HUES48 (cell line): ENCODE measurements at regions not wholly inside any gene's neighbourhood (a gene's known extent, or its start where the extent isn't known, plus 50 kb on each side); places are given as distances from the start of the nearest gene placed in this dataset.

ENCODE experiments used
- H3K27ac ChIP-seq: one replicate; pipeline ENCODE4 v1.7.0; 2013; ENCODE audit warnings: low read depth, low read length, inconsistent platforms
- H3K27me3 ChIP-seq: 2 replicates; pipeline ENCODE4 v1.6.1; 2013; ENCODE audit warnings: mild to moderate bottlenecking, low read length; ENCODE audit not compliant: control insufficient read depth, insufficient read depth
- H3K36me3 ChIP-seq: 2 replicates; pipeline ENCODE4 v1.6.1; 2013; ENCODE audit warnings: low read length; ENCODE audit not compliant: control insufficient read depth, insufficient read depth
- H3K4me1 ChIP-seq: 2 replicates; pipeline ENCODE4 v1.6.1; 2013; ENCODE audit warnings: mild to moderate bottlenecking, low read length; ENCODE audit not compliant: control insufficient read depth, insufficient read depth
- H3K4me3 ChIP-seq: 2 replicates; pipeline ENCODE4 v1.5.1; 2013; ENCODE audit warnings: mild to moderate bottlenecking, low read depth, low read length
- H3K9ac ChIP-seq: 2 replicates; pipeline ENCODE4 v1.6.1; 2013; ENCODE audit warnings: mild to moderate bottlenecking, low read depth, low read length, moderate library complexity
- H3K9me3 ChIP-seq: 2 replicates; pipeline ENCODE4 v1.6.1; 2013; ENCODE audit warnings: low read length; ENCODE audit not compliant: control insufficient read depth, insufficient read depth

DNA sequence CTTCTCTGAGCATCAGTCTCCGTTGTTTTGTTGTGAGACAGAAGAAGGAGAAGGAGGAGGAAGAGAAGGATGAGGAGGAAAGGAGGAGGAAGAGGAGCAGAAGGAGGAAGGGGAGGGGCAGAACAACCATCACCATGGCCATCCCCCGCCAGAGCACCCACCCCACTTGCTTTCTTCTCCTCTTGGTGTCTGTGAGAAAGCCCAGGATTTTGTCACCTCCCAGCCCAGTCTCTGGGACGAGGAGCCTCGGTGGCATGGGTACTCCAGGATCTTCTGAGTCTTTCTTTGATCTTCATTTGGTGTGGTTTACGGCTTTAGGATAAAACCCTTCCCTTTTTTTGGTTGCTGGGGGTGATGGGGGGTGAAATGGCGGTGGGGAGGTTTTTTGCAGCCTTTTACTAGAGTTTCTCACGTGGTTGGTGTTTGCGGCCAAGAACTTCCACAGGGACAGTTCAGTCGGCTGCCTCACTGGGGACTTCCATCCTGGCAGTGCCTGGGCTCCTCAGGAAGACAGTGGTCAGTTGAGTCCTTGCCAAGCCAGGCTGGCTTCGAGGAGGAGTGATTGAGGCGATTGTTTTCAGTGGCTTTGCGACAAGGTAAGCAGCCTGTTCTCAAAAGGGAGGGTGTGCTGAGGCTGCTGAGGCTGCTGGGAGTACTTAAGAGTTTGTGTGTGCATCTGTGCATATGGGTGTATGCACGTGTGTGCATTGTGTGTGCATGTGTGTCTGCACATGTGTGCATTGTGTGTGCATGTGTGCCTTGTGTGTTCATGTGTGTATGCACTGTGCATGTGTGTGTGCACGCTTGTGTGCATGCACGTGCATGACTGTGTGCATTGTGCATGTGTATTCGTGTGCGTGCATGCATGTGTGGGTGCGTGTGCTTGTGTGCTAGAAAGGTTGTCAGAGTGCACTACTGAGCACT, 567.5 kb downstream of the TBC1D22A start:
- H3K4me3 ChIP-seq, result no peak overlapping the region
- no peak overlapping the region for H3K9ac ChIP-seq
- H3K27me3 ChIP-seq, result no peaks in the 10 kb centered on the region
- no peaks in the 10 kb centered on the region for H3K4me1 ChIP-seq
- H3K9me3 ChIP-seq, result peaks cover 88% of the 10 kb centered on the region
- no peak overlapping the region for H3K27ac ChIP-seq
- H3K36me3 ChIP-seq, result no peaks in the 10 kb centered on the region

DNA sequence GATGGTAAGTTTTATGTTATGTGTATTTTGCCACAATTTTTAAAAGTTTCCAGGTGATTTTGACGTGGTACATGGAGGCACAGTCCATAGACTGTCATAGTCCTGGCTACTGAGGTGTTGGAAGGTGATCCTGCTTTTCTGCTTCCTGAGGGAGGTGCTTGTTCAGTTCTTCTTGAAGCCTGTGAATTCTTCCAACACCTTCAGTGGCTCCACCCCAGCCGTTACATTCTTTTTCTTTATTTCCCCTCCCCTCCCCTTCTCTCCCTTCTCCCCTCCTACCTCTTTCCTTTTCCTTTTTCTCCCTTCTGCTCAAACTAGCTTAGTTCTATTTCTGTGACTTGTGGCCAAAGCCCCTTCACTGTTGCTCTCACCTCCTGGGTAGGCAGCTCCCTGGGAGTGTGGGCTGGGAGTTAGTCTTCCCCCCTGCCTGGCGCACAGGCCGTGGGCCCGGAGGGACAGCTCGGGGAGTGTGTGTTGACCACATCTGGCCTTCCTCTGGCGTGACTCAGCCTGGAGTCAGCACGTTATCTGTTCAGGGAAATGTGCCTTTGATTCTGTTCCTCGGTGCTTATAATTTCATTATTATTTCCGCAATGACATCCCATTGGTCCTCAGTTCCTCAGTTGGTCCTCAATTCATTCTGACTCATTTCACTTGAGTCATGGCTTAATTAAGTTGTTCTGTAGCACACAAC, 566.2 kb downstream of the TBC1D22A start:
- peaks cover 88% of the 10 kb centered on the region for H3K9me3 ChIP-seq
- no peak overlapping the region for H3K27ac ChIP-seq

DNA sequence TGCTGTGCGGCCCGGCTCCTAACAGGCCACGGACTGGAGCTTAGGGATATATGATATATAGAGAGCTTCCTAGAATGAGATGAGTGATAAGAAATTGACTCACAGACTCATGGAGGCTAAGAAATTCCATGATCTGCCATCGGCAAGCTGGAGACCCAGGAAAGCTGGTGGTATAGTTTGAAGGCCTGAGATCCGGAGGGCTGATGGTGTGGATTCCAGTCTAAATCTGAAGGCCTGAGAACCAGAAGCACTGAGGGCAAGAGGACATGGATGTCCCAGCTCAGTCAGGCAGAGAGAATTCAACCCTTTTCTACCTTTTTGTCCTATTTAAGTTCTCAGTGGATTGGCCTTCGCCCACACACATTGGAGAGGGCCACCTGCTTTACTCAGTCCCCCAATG, 564.8 kb downstream of the TBC1D22A start:
- Histone ChIP-seq H3K27me3 (no peaks in the 10 kb centered on the region), H3K27ac (no peak overlapping the region), H3K9ac (no peak overlapping the region), H3K4me3 (no peak overlapping the region), H3K36me3 (no peaks in the 10 kb centered on the region), H3K9me3 (peaks cover 88% of the 10 kb centered on the region), H3K4me1 (no peaks in the 10 kb centered on the region)

More for the DNA sequence above, 566.2 kb downstream of the TBC1D22A start:
- Histone ChIP-seq H3K9ac (no peak overlapping the region), H3K27me3 (no peaks in the 10 kb centered on the region), H3K4me1 (no peaks in the 10 kb centered on the region), H3K4me3 (no peak overlapping the region), H3K36me3 (no peaks in the 10 kb centered on the region)

DNA sequence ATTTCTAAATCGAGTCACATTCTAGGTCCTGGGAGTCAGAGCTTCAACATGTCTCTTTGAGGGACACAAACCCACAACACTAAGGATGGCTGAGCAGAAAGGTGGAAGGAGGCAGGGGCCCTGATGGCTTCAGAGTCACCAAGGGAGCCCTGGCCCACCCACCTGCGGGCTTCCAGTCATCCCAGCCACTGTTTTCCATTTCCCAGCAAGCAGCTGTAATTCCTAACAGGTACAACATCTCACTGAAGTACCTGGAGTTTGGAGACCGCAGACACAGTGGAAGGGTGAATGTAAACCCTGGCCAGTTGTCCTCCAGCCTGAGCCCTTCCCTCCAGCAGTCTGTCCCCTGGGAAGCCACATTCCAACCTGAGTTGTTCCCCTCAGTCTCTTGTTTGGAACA, 562.8 kb downstream of the TBC1D22A start:
- no peaks in the 10 kb centered on the region for H3K27me3 ChIP-seq
- no peak overlapping the region for H3K9ac ChIP-seq
- H3K27ac ChIP-seq, result no peak overlapping the region
- H3K36me3 ChIP-seq, result no peaks in the 10 kb centered on the region
- H3K4me1 ChIP-seq, result no peaks in the 10 kb centered on the region
- no peak overlapping the region for H3K4me3 ChIP-seq
- H3K9me3 ChIP-seq, result peaks cover 89% of the 10 kb centered on the region

DNA sequence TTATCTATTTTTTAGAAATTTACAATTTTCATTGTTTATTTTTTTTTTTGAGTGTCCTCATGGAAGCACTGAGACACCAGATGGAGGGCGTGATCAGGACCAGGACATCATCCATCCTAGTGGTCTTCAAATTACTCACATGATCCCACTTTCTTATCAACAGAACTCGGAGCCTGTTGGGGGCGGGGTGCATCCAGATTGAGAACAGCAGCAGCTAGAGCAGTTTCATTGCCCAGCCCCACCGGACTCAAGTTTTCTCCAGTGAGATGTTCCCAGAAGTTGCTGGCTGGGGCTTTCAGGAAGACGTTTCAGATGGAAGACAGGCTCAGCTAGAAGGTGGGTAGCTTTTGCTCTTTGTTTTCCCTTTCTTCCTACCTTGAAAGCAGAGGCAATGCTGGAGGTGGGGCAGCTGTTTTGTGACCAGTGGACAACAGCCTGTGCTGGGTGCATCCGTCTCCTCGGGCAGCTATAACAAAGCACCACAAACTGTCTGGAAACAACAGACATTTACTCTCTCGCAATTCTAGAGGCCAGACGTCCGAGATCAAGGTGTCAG, 562.1 kb downstream of the TBC1D22A start:
- no peak overlapping the region for H3K9ac ChIP-seq
- H3K4me1 ChIP-seq, result no peaks in the 10 kb centered on the region
- no peaks in the 10 kb centered on the region for H3K27me3 ChIP-seq
- peaks cover 86% of the 10 kb centered on the region for H3K9me3 ChIP-seq
- H3K4me3 ChIP-seq, result no peak overlapping the region
- H3K36me3 ChIP-seq, result no peaks in the 10 kb centered on the region
- H3K27ac ChIP-seq, result no peak overlapping the region

DNA sequence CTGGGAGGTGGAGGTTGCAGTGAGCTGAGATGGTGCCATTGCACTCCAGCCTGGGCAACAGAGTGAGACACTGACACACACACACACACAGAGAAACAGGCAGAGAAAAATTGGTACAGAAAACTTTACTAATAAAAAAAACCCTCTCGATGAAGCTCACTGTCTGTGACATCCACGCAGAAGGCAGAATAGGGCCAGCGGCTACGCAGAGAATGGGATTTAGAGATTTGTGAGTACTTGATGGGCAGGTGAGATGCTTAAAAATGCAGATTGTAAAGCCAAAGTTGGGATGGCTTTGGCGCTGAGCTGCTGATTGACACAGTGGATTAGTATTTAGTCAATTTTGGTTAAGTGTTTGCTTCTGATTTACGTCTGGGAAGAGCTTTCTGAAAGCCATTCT, 561.1 kb downstream of the TBC1D22A start:
- Histone ChIP-seq H3K4me1 (no peaks in the 10 kb centered on the region), H3K4me3 (no peak overlapping the region), H3K9me3 (peaks cover 86% of the 10 kb centered on the region), H3K27me3 (no peaks in the 10 kb centered on the region), H3K36me3 (no peaks in the 10 kb centered on the region), H3K27ac (no peak overlapping the region), H3K9ac (no peak overlapping the region)

DNA sequence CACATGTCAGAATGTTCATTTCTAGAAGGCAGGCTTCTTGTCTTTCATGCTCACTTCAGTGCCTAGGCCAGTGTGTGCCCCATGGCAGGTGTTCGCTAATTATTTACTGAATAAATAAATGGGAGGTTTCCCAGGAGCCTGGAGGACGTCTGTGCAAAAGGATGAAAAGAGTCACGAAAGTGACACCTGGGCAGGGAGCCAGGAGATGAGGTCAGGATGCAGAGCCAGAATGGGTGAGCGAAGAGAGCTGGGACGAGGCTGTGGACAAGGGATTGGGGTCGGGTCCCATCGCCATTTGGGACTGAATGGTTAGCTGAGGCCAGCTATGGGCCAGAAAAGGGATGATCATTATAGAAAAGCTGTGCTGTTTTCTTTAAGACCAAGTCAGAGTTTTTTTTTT, 560.4 kb downstream of the TBC1D22A start:
- Histone ChIP-seq H3K27ac (no peak overlapping the region), H3K4me1 (no peaks in the 10 kb centered on the region), H3K9me3 (peaks cover 89% of the 10 kb centered on the region), H3K4me3 (no peak overlapping the region), H3K27me3 (no peaks in the 10 kb centered on the region), H3K36me3 (no peaks in the 10 kb centered on the region), H3K9ac (no peak overlapping the region)

DNA sequence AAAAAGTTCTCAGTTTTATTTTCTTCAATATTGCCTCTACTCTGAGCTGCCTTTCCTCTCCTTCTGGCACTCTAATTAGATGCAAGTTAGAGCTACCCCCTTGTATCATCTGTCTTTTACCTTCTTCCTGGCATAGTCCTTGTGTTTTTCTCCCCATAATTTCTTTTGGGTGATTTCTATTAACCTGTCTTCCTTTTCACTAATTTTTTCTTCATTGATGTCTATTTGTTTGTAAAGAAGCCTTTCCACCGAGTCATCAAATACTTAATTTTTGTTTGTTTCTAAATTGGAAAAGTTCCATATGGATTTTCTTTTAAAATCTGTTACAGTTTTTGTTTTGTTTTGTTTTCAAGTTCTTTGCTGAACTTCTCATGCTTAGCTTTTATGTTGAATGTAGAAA, 558.1 kb downstream of the TBC1D22A start:
- Histone ChIP-seq H3K27me3 (no peaks in the 10 kb centered on the region), H3K4me3 (no peak overlapping the region), H3K36me3 (no peaks in the 10 kb centered on the region), H3K9me3 (peaks cover 95% of the 10 kb centered on the region), H3K27ac (no peak overlapping the region), H3K9ac (no peak overlapping the region), H3K4me1 (no peaks in the 10 kb centered on the region)

DNA sequence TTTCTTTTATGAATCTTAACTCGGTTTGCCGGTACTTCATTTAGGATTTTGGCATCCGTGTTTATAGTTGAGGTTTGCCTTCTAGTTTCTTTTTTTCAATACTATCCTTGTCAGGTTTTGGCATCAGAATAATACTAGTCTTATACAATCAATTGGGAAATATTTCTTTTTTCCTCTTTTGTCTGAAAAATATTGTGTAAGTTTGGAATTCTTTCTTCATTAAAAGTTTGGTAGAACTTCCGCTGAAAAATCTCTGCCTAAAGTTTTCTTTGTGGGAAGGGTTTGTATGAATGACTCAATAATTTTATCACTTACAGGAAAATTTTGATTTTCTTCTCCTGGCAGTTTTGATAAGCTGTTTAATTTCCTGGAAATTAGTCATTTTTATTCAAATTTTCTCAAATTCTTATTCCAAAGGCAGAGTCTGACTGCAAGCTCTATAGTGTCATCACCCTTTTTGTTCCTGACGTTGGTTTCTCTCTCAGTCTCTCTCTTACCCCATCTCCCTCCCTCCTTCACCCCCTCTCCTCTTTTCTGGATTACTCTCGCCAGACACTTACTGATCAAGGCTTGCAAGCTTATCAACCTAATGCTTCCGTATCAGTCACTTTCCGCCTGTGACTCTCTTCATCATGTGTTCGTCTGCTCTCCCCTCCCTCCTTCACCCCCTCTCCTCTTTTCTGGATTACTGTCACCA, 555.7 kb downstream of the TBC1D22A start:
- no peaks in the 10 kb centered on the region for H3K36me3 ChIP-seq
- H3K27me3 ChIP-seq, result no peaks in the 10 kb centered on the region
- H3K4me3 ChIP-seq, result no peak overlapping the region; the same call in 1 of the 2 replicates
- no peaks in the 10 kb centered on the region for H3K4me1 ChIP-seq
- peaks cover 92% of the 10 kb centered on the region for H3K9me3 ChIP-seq
- no peak overlapping the region for H3K27ac ChIP-seq
- no peak overlapping the region for H3K9ac ChIP-seq

DNA sequence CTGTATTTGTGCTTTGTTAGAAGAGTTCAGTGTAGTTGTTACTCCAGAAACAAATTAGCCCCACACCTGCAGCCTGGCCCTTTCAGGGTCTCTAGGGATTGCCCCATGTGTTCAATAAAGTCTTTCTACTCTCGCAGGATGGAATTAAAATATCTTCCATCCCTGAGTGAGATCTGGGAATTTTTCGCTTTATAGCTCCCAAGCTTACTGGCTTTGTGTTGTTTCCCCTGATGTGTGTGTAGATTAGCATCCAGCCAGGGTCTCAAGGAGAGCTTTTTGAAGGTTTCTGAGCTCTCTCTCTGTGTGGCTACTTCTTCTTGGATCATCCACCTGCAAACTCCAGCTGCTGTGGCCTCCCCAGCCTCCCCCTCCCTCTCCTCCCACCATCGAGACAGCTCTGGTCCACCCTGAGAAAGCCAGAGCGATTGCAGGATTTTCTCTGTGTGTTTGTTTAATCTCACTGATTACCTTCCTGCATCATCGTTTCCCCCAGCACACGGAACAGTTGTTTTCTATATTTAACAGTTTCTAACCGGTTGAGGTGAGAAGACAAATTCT, 553.5 kb downstream of the TBC1D22A start:
- H3K4me1 ChIP-seq, result no peaks in the 10 kb centered on the region
- H3K27ac ChIP-seq, result no peak overlapping the region
- no peaks in the 10 kb centered on the region for H3K27me3 ChIP-seq
- H3K4me3 ChIP-seq, result no peak overlapping the region
- H3K9me3 ChIP-seq, result peaks cover 91% of the 10 kb centered on the region
- no peak overlapping the region for H3K9ac ChIP-seq
- H3K36me3 ChIP-seq, result no peaks in the 10 kb centered on the region
